NCI-H1417 treated with DMSO at 0.1 percent for 48 hours (cell line): ENCODE measurements at regions not wholly inside any gene's neighbourhood (a gene's known extent, or its start where the extent isn't known, plus 50 kb on each side); places are given as distances from the start of the nearest gene placed in this dataset.
"Not testable (repeated sequence)": the region's sequence is repeated elsewhere in the genome, so short reads cannot be mapped to it uniquely, and the experiment has no call there.

Source experiments
- DNase-seq: peaks from one replicate; lab custom pipeline; 2025; lab: John Stamatoyannopoulos, UW

- no peak for DNase-seq
These were observed 169.9 kb downstream of the MC4R start for GRCh38 chr18:60202708-60203107.

- no peak for DNase-seq
These were observed 172.0 kb downstream of the MC4R start for GRCh38 chr18:60200558-60200957.

GRCh38 chr18:60199505-60199904 lies 173.1 kb downstream of the MC4R start:
- no peak for DNase-seq

DNA sequence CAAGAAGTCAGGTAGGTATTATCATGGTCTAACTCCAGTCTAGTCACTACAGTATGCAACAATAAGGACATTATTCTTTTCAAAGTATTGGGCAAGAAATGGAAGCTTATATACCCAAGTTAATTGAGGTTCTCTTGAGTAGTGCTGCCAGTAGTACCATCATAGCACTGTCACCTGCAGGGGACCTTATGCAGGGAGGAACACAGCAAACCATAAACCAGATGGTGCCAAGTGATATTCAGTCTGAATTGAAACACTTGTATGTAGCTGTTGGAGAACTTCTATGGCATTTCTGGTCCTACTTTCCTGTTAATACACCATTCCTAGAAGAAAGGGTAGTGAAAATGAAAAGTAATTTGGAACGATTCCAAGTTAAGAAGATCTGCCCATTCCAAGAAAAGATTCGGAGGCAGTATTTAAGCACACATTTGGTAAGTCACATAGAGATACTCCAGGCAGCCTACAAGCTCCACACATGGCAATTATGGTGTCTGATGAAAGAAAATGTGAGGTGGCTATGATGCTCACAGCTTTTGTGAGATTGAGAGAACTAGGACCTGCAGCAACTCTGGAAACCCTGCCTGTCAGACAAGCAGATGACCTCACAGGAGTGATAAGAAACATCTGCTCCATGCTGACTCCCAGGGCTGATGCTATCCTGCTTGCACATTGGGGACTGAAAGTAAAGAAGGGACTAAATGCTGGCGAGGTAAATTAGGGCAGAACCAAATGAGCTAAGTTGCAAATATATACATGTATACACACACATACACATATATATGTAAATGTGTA lies 174.7 kb downstream of the MC4R start:
- no peak for DNase-seq

- DNase-seq = no peak
These were observed 175.6 kb downstream of the MC4R start for GRCh38 chr18:60196836-60197606.

DNA sequence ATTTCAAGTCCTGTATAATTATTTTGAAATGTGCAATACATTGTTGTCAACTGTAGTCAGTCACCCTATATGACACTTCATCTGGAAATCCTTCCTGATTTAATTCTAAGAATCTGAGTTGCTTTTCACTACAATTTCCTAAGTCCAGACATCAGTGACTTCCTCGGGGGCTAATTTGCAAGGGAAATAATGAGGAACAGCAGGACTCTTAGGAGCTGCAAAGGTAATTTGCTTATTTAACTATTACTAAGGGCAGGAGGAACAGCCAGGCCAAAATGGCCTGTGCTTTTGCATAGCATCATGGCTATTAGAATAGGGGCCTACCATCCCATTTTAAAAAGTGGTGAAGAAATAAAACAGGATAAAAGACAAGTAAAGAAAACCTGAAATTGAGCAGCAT lies 178.8 kb downstream of the MC4R start:
- DNase-seq = no peak

GRCh38 chr18:60191926-60192325 lies 180.6 kb downstream of the MC4R start:
- no peak for DNase-seq

GRCh38 chr18:60189856-60190255 lies 182.7 kb downstream of the MC4R start:
- no peak for DNase-seq

DNA sequence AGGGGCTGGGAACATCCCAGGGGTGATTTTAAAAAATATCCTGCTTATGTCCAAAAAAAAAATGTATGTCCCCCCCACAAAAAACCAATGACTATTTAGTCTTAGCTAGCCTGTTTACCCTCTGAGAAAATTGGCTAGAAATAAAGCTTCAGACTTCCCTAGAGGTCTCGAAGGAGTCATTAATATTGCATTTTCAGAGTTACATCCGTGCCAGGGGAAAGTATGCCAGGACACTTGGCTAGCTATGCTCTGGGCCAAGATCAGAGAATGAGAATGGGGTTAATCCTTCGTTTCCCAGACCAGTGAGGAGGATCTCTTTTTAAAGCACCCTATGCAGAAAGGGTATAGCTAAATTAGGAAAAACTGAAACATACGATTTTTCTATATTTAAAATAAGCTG lies 183.6 kb downstream of the MC4R start:
- DNase-seq = no peak

GRCh38 chr18:60182223-60182622 lies 190.4 kb downstream of the MC4R start:
- DNase-seq = no peak

DNA sequence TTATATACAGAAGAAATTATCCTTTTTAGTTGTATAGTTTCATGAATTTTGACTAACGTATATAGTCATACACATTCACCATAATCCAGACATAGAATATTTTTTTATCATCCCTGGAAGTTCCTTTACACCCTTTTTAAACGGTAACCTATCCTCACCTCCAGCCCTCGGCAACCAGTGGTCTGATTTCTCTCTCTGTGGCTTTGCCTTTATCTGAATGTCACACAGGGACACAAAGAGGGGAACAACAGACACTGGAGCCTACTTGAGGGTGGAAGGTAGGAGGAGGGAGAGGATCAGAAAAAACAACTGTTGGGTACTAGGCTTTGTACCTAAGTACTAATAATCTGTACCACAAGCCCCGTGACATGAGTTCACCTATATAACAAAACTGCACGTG lies 191.9 kb downstream of the MC4R start:
- no peak for DNase-seq

DNA sequence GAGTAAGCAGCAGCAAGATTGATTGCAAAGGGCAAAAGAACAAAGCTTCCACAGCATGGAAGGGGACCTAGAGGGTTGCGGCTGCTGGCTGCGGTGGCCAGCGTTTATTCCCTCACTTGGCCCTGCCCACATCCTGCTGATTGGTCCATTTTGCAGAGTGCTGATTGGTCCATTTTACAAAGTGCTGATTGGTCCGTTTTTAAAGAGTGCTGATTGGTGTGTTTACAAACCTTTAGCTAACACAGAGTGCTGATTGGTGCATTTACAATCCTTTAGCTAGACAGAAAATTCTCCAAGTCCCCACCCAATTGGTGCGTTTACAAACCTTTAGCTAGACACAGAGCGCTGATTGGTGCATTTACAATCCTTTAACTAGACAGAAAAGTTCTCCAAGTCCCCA lies 194.4 kb downstream of the MC4R start:
- DNase-seq = not testable (repeated sequence)

DNA sequence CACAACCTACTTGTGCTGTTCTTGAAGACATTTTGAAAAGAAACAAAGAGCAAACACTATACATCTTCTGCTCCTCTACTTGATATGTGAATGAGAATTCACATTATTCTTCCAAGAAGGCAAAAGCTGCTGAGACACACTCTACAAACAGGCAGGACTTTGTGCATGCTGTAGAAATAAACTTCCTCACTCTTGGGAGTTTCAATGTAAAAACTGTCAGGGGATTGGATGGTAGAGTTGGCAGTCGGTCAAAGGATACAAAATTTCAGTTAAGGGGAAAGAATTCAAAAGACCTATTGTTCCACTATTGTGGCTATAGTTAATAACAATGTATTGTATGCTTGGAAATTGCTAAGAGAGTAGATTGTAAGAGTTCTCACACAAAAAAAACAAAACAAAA lies 196.3 kb downstream of the MC4R start:
- DNase-seq = no peak

DNA sequence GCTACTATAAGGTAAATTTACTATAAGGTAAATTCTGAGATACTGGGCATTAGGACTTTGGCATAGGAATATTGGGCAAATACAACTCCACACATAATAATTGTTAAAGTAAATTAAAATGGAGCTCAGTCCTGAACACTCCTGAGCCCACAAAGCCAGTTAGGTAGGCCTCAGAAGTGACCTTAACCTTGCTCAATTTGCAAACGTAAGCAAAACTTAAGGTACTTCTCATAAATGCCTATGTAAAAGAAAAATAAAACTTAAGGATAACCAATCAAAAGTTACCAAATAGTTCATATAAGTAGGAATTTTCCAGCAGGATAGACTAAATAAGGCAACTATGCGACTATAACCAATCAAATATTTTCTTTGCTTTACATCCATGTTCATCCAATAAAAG lies 197.7 kb downstream of the MC4R start:
- no peak for DNase-seq

- DNase-seq = no peak
These were observed 200.5 kb downstream of the MC4R start for GRCh38 chr18:60172030-60172429.

GRCh38 chr18:60163622-60164021 lies 209.0 kb downstream of the MC4R start:
- DNase-seq = no peak

DNA sequence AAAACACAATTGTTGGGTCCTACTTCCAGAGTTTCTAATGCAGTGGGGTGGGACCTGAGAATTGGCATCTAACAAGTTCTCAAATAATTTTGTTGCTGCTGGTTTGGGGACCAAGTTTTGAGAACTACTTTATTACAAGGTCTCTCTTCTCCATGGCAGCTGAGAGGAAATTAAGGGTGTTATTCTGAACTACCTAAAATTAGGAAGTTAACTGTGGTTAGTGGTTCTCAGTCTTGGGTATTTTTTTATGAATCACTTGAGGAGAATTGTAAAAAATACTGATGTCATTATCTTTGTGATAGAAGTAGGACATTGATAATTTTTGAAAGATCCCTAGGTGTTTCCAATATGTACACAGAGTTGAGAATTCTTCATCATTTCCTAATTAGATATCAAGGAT lies 210.2 kb downstream of the MC4R start:
- no peak for DNase-seq

DNA sequence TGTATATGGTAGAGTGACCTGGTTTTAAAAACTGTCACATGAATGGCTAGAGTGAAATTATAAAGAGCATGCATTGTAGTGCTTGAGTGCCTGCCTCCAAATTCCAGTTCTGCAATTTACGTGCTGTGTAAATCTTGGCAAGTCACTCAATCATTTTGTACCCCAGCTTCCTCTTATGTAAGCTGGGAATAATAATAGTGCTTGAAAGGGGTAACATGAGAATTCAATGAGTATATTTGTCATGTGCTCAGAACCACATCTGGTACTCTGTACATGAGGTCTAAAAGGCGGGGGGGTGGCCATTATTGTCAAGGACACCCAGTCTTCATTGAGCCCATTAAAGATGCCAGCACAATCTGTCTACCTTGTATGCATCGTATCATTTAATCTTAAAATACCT lies 214.8 kb downstream of the MC4R start:
- DNase-seq = no peak

DNA sequence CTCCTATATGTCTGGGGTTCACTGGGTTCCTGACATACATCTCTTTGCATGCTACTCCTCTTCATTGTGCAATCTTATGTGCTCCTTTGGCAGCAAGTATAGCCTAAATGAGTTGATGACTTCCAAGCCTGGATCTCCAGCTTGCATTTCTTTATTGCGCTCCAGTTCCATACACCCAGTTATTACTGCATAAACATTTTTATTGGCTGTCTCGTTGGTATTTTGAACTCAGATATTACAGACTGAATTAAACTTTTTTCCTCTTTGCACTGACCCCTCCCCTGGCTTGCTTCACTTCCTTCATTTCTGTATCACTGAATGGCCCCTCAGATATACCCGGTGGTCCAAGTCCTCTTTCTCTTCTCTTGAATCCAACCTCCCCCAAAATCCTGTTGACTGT lies 219.2 kb downstream of the MC4R start:
- no peak for DNase-seq

GRCh38 chr18:60149316-60149715 lies 223.3 kb downstream of the MC4R start:
- DNase-seq = no peak

DNA sequence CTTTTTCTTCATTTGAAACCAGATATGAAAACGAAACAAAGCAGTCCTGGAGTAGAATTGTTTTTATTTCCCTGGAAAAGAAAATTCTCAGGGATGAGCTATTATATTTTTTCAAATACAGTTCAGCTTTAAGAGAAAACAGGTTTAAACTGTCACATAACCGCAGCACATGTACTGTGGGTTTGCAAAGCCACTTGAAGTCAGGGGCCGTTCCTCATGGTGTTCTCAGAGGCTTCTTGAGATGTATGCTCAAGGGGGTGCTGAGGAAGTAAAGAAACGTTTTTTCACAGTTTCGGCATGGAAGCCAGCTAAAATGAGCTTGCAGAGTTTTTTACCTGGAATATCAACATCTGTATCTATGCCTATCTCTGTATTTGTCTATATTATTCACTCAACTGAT lies 225.3 kb downstream of the MC4R start:
- DNase-seq = no peak

- DNase-seq = no peak
These were observed 226.2 kb downstream of the MC4R start for GRCh38 chr18:60146220-60146960.

DNA sequence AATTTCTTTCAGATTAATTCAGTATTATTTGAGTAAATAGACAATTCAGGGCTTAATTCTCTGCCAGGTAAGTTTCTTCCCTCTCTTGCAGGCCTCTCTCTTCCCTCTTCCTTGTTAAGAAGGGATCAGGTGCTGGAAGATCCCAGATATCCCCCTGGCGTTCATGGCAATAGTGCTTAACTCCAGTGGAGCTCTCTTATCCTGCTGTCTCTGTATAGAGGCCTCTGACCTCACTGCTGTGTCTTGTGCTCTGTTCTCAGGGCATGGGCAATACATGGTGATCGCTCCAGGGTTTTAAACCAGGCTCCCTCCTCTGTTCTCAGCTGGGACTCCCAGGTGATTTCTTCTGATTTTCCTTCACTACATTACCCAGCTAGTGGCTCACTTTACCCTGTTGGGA lies 226.8 kb downstream of the MC4R start:
- no peak for DNase-seq
